HCT116 (cell line): ENCODE measurements at regions not wholly inside any gene's neighbourhood (a gene's known extent, or its start where the extent isn't known, plus 50 kb on each side); places are given as distances from the start of the nearest gene placed in this dataset.

Experiments
- ATF3 ChIP-seq: IDR thresholded peaks from 2 replicates; pipeline ENCODE4 v1.6.1; 2012
- CEBPB ChIP-seq: IDR thresholded peaks from 2 replicates; pipeline ENCODE4 v1.6.1; 2012; ENCODE audit warnings: low read depth
- CTCF ChIP-seq, 3 experiments: fragments of 200-600 bp in 1 of 3; sonication (generic) in 1 of 3; IDR thresholded peaks in 2 of 3; conservative IDR thresholded peaks in 1 of 3; 2 replicates each; pipeline ENCODE4 v1.5.1; 2012 to 2017; ENCODE audit warnings: low read depth in 2 of 3, low read length in 2 of 3, antibody characterized with exemption in 1 of 3, borderline replicate concordance in 1 of 3, control low read depth in 1 of 3, mild to moderate bottlenecking in 1 of 3, mixed read lengths in 1 of 3, mixed run types in 1 of 3, moderate library complexity in 1 of 3; ENCODE audit not compliant: insufficient read depth in 1 of 3
- MAX ChIP-seq: IDR thresholded peaks from 2 replicates; pipeline ENCODE4 v1.6.1; 2012
- POLR2A ChIP-seq: IDR thresholded peaks from 2 replicates; pipeline ENCODE4 v1.7.0; 2011; ENCODE audit warnings: borderline replicate concordance; ENCODE audit not compliant: insufficient read depth, insufficient read length; ENCODE audit errors: extremely low read depth
- POLR2AphosphoS5 ChIP-seq: IDR thresholded peaks from 2 replicates; pipeline ENCODE4 v1.6.1; 2011; ENCODE audit warnings: mild to moderate bottlenecking, low read depth, low read length, moderate library complexity
- RAD21 ChIP-seq: IDR thresholded peaks from 2 replicates; pipeline ENCODE4 v1.6.1; 2012; ENCODE audit warnings: low read depth, mild to moderate bottlenecking
- SP1 ChIP-seq: IDR thresholded peaks from 2 replicates; pipeline ENCODE4 v1.6.1; 2012; ENCODE audit warnings: low read depth
- SRF ChIP-seq: IDR thresholded peaks from 2 replicates; pipeline ENCODE4 v1.6.1; 2012; ENCODE audit warnings: low read depth
- TCF7L2 ChIP-seq: IDR thresholded peaks from 2 replicates; pipeline ENCODE4 v1.7.0; 2011; ENCODE audit warnings: borderline replicate concordance, inconsistent platforms; ENCODE audit not compliant: insufficient read depth, insufficient read length; ENCODE audit errors: extremely low read depth
- YY1 ChIP-seq: IDR thresholded peaks from 2 replicates; pipeline ENCODE4 v1.6.1; 2011; ENCODE audit warnings: low read length, low read depth, moderate library complexity, mild to moderate bottlenecking; ENCODE audit not compliant: insufficient replicate concordance; ENCODE audit errors: extremely low read depth
- ZFX ChIP-seq: fragments of 450-650 bp; IDR thresholded peaks from 2 replicates; pipeline ENCODE4 v1.6.1; 2017

GRCh38 chr5:168209997-168210396 lies 81.4 kb upstream of the WWC1 start:
- TF ChIP-seq POLR2A (no peak), CTCF (IDR thresholded peaks at IDR 0.05 in 2 of 3, conservative IDR thresholded peaks at IDR 0.05 in 1 of 3; ENCODE audit: borderline replicate concordance in 1 of 3, insufficient read depth in 1 of 3, low read depth in 2 of 3, low read length in 2 of 3) (no peak), ZFX (no peak), SP1 (no peak), SRF (no peak), MAX (no peak), YY1 (no peak), POLR2AphosphoS5 (no peak), CEBPB (no peak), TCF7L2 (no peak), ATF3 (no peak), RAD21 (no peak)
